ENCODE measurements at regions not wholly inside any gene's neighbourhood (a gene's known extent, or its start where the extent isn't known, plus 50 kb on each side); places are given as distances from the start of the nearest gene placed in this dataset.

- no peak for TF ChIP-seq EZH2 (IDR thresholded peaks at IDR 0.05; ENCODE audit: borderline replicate concordance, low read length)
- TF ChIP-seq, protein P1, sequence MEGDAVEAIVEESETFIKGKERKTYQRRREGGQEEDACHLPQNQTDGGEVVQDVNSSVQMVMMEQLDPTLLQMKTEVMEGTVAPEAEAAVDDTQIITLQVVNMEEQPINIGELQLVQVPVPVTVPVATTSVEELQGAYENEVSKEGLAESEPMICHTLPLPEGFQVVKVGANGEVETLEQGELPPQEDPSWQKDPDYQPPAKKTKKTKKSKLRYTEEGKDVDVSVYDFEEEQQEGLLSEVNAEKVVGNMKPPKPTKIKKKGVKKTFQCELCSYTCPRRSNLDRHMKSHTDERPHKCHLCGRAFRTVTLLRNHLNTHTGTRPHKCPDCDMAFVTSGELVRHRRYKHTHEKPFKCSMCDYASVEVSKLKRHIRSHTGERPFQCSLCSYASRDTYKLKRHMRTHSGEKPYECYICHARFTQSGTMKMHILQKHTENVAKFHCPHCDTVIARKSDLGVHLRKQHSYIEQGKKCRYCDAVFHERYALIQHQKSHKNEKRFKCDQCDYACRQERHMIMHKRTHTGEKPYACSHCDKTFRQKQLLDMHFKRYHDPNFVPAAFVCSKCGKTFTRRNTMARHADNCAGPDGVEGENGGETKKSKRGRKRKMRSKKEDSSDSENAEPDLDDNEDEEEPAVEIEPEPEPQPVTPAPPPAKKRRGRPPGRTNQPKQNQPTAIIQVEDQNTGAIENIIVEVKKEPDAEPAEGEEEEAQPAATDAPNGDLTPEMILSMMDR (IDR thresholded peaks at IDR 0.05; ENCODE audit: low read length) = no peak
- Histone ChIP-seq H3K9me3 (ENCODE audit: low read length) (no peaks in the 10 kb centered on the region), H3K9ac (ENCODE audit: low read length) (no peak overlapping the region), H3F3A (ENCODE audit: insufficient read depth, low read length) (no peaks in the 10 kb centered on the region), H3K4me1 (ENCODE audit: insufficient read depth, low read length, severe bottlenecking) (peaks cover 24% of the 10 kb centered on the region), H3K9me2 (ENCODE audit: low read depth, low read length) (no peaks in the 10 kb centered on the region), H2AFZ (ENCODE audit: low read length) (no peak overlapping the region), H3K4me2 (ENCODE audit: low read length) (no peak overlapping the region; the same call in 1 of the 2 replicates), H3K27ac (ENCODE audit: low read depth, low read length, poor library complexity, severe bottlenecking) (no peak overlapping the region), H3K36me3 (ENCODE audit: insufficient read depth, low read length) (no peaks in the 10 kb centered on the region), H4K20me1 (ENCODE audit: insufficient read depth, low read length) (no peaks in the 10 kb centered on the region), H3K79me2 (ENCODE audit: insufficient read depth, low read length) (no peaks in the 10 kb centered on the region), H3K27me3 (ENCODE audit: insufficient read depth, low read length) (no peaks in the 10 kb centered on the region), H3K4me3 (ENCODE audit: low read depth, low read length, poor library complexity, severe bottlenecking) (no peak overlapping the region)
Measured at GRCh38 chr3:181999314-181999713, 287.6 kb downstream of the SOX2 start.

GRCh38 chr3:182000447-182000846 lies 288.7 kb downstream of the SOX2 start:
- Histone ChIP-seq H3F3A (ENCODE audit: insufficient read depth, low read length) (no peaks in the 10 kb centered on the region), H3K4me2 (ENCODE audit: low read length) (no peak overlapping the region), H3K4me3 (ENCODE audit: low read depth, low read length, poor library complexity, severe bottlenecking) (no peak overlapping the region), H3K79me2 (ENCODE audit: insufficient read depth, low read length) (no peaks in the 10 kb centered on the region), H3K9me3 (ENCODE audit: low read length) (no peaks in the 10 kb centered on the region), H3K9ac (ENCODE audit: low read length) (no peak overlapping the region), H3K27ac (ENCODE audit: low read depth, low read length, poor library complexity, severe bottlenecking) (no peak overlapping the region), H3K27me3 (ENCODE audit: insufficient read depth, low read length) (no peaks in the 10 kb centered on the region), H3K4me1 (ENCODE audit: insufficient read depth, low read length, severe bottlenecking) (peaks cover 24% of the 10 kb centered on the region), H4K20me1 (ENCODE audit: insufficient read depth, low read length) (no peaks in the 10 kb centered on the region), H3K9me2 (ENCODE audit: low read depth, low read length) (no peaks in the 10 kb centered on the region), H3K36me3 (ENCODE audit: insufficient read depth, low read length) (no peaks in the 10 kb centered on the region), H2AFZ (ENCODE audit: low read length) (no peak overlapping the region)
- TF ChIP-seq EZH2 (IDR thresholded peaks at IDR 0.05; ENCODE audit: borderline replicate concordance, low read length) = no peak
- TF ChIP-seq, protein P1 (IDR thresholded peaks at IDR 0.05; ENCODE audit: low read length) = no peak

- no peaks in the 10 kb centered on the region for H3K27me3 ChIP-seq (ENCODE audit: insufficient read depth, low read length)
Measured at GRCh38 chr3:182005219-182005618, 293.5 kb downstream of the SOX2 start.

More at GRCh38 chr3:182005219-182005618, 293.5 kb downstream of the SOX2 start:
- Histone ChIP-seq H3F3A (ENCODE audit: insufficient read depth, low read length) (no peaks in the 10 kb centered on the region), H2AFZ (ENCODE audit: low read length) (no peak overlapping the region), H3K4me2 (ENCODE audit: low read length) (no peak overlapping the region), H3K4me3 (ENCODE audit: low read depth, low read length, poor library complexity, severe bottlenecking) (no peak overlapping the region), H4K20me1 (ENCODE audit: insufficient read depth, low read length) (no peaks in the 10 kb centered on the region), H3K4me1 (ENCODE audit: insufficient read depth, low read length, severe bottlenecking) (peaks cover 9% of the 10 kb centered on the region), H3K9me2 (ENCODE audit: low read depth, low read length) (no peaks in the 10 kb centered on the region), H3K79me2 (ENCODE audit: insufficient read depth, low read length) (no peaks in the 10 kb centered on the region), H3K27ac (ENCODE audit: low read depth, low read length, poor library complexity, severe bottlenecking) (no peak overlapping the region), H3K9me3 (ENCODE audit: low read length) (no peaks in the 10 kb centered on the region), H3K9ac (ENCODE audit: low read length) (no peak overlapping the region), H3K36me3 (ENCODE audit: insufficient read depth, low read length) (no peaks in the 10 kb centered on the region)
- TF ChIP-seq, protein P1 (IDR thresholded peaks at IDR 0.05; ENCODE audit: low read length) = no peak
- no peak for TF ChIP-seq EZH2 (IDR thresholded peaks at IDR 0.05; ENCODE audit: borderline replicate concordance, low read length)

Measured in OCI-LY1 (cell line).